HG03064 (cell line): ENCODE measurements at regions not wholly inside any gene's neighbourhood (a gene's known extent, or its start where the extent isn't known, plus 50 kb on each side); places are given as distances from the start of the nearest gene placed in this dataset.

ENCODE experiments used
- ATAC-seq: cut with Tn5 transposase; IDR thresholded peaks from one replicate; pipeline ENCODE4 v1.9.1; 2021; ENCODE audit warnings: low read depth; ENCODE audit not compliant: unreplicated experiment

DNA sequence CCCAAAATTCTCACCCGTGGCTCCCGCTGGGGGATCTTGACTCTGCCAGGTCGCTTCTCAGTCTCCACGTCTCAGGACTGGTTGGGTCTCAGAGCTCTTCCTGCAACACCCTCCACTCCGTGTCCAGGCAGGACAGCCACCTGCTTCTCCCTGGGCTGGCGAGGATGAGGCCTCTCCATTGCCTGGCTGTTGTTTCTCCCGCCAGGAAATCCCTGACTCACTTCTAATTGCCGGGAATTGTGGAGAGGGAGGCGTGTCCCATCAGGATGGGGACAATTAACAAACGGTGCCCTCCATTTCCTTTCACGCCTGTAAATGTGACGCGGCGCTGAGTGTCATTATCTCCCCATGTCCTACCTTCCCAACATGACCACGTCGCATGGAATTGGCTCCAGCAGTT, 204.5 kb downstream of the RBFOX3 start:
- ATAC-seq = no peak

DNA sequence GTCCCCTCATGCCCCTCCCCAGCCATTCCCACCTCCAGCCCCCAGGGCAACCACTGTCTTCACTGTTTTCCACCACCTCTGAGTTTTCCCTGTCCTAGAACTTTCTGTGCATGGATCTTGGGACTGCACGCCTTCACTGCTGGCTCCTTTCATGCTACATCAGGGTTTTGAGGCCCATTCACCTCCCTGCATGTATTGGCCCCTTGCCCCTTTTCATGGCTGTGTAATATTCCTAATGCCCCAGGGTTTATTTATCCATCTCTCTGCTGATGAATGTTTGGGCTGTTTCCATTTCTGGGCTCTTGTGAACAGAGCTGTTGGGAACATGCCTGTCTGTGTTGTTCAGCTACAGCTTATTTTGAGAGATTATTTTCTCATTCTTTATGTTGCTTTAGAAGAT, 205.0 kb downstream of the RBFOX3 start:
- ATAC-seq = no peak

DNA sequence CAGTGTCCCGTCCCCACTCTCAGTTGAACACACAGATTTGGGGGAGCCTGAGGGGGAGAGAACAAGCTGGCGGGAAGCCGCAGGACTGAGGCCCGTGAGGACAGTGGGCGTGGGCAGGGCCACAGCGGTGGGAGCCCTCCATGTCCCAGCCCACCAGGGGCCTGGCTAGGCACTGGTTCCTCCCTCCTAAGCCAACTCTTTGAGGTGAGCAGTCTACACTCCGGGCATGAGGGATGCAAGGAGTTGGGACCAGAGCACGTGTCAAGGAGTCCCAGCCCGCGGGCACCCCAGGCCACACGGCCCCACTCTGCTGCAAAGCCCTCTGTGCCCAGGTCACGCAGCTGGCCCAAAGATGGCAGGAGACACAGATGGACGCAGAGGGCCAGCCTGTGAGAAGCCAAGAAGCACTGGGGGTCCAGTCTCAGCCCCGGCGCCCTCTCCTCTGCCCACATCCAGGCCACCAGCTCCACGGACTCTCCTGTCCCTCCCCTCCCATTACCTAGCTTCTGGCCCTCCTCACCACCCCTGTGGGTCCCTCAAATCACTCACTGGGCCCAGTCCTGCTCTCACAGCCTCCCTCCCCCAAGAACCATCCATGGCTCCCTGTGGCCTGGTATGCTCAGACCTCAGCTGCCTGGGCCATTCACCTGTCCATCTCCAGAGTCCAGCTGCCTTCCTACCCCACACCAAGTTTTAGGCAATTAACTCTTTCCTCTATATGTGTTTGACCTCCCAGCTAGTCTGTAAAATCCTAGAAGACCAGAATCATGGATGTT, 206.5 kb downstream of the RBFOX3 start:
- no peak for ATAC-seq

DNA sequence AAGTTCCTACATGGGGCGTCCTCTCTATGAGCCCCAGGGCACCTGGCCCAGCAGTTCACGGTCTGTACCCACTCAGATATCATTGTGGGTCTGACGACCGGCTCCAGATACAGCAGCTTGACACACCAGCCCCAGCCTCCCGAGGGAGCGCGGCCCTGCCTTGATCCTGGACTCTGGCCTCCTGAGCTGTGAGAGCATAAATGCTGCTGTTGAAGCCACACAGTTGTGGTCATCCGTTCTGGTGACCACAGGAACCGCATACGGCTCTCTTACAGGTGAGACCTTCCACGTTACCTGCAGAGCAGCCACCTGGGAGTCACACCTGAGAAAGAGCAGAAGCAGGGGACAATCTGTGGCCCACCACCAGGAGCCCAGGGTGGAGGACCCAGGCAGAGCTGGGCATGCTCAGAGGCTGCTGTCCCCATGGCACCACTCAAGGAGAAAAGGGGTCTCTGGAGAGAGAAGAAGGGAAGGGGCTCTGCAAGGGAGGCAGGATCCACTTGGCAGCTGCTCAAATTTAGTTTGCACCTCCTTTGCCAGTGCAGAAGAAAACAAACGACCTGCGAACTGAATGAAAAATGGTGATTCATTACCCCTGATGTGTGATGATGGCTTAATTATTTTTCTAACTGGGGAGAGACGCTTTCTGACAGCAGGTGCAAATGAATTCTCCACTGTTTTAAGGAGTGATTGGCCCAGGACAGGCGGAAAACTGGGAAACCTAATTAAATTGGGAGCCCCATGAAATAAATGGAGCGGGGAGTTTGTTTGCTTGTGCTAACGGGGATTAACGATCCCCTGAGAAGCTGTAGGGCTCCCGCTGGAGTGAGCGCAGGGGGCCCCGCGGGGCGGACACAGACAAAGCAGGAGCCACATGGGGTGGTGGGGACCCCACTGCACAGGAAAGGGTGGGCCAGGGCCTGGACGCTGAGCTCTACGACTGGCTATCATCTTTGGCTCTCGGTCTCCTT, 208.9 kb downstream of the RBFOX3 start:
- ATAC-seq = no peak

DNA sequence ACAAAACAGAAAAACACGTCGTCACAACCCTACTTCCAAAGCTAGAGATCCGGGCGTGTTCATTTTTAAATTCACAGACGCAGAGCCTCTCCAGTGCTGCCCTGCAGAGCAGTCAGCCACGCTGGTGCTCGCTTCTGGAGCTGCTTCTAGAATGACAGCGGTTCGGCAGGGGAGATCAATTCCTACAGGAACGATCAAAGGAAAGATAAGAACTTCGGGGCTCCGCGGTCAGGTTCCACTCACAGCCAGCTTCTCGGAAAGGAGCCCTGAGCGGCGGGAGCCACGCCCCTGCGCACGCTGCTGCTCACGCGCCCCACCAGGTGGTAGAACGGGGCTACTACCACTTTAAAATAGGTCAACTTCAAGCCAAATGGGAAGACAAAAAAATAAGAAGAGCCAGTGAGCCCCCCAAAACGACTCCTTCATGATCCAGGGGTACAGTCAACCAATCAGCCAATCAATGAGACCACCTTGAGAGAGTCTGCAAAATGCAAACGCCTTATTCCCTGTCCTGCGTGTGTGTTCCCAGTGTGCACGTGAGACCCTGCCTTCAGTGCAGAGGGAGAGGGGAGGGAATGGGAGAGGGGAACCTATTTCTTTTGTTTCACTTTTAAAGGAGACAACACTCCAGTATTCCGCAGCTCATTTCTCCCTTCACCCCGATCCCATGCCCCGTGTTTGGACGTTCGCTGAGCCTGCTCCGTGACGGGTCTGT, 209.7 kb downstream of the RBFOX3 start:
- no peak for ATAC-seq

DNA sequence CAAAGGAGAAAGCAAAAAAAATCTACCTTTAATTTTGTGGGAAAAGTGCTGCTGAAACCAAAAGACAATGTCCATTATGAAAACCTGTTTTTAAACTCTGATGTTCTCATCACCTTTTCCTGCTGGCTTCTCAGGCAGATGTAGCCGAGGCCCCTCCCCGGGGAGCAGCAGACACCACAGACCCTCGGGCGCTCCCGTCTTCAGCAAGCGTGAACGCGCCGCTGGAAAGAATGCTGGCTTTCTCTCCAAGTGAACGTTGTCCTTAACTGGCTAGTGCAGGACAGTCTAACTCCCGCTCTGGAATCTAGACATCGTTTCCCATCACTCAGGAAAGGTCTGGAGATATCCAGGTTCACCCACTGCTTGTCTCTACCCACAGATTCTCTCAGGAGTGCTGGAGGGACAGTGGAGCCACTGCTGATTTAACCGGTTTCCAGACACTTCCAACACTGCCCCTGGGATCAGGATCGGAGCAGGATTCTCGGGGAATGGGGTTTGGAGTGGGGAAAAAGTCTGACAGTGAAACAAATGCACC, 211.2 kb downstream of the RBFOX3 start:
- no peak for ATAC-seq

DNA sequence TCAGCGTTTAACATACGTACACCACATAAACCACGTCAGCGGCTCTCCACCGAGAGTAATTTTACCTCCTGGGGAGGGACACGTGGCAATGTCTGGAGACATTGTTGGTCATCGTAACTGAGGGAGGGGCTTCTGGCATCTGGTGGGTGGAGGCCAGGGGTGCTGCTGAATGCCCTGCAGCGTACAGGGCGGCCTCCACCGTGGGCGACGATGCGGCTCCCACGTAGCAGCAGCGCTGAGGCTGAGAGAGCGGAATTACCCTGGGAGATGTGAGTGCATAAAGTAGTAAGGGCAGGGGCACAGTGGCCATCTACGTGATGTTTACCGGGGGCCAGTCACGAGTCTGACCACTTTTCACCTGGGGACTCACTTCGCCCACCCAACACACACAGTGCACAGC, 212.4 kb downstream of the RBFOX3 start:
- ATAC-seq = no peak

DNA sequence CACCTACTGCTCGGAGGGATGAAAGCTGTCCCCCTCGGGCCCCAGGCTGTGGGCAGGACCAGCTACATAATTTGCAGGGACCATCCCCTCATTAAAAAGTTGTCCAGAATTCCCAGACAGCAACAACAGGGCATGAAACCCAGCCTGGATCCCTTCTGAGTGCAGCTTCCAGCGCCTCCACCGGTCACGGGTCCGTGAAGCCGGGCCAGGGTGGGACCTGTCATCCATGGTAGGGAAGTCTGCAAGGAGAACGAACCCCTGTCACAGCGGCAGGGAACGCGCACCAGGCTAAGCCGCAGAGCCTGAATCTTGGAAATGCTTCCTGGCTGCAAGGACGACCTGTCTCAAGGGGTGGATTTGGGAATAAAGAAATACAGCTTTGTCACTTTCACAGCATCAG, 214.2 kb downstream of the RBFOX3 start:
- no peak for ATAC-seq

- ATAC-seq = no peak
Observed at GRCh38 chr17:79395545-79395944, 215.3 kb downstream of the RBFOX3 start.

- no peak for ATAC-seq
Observed at GRCh38 chr17:79395066-79395465, 215.8 kb downstream of the RBFOX3 start.

- ATAC-seq = no peak
Observed at GRCh38 chr17:79393358-79394052, 217.3 kb downstream of the RBFOX3 start.

- no peak for ATAC-seq
Observed at GRCh38 chr17:79392598-79392997, 218.3 kb downstream of the RBFOX3 start.

DNA sequence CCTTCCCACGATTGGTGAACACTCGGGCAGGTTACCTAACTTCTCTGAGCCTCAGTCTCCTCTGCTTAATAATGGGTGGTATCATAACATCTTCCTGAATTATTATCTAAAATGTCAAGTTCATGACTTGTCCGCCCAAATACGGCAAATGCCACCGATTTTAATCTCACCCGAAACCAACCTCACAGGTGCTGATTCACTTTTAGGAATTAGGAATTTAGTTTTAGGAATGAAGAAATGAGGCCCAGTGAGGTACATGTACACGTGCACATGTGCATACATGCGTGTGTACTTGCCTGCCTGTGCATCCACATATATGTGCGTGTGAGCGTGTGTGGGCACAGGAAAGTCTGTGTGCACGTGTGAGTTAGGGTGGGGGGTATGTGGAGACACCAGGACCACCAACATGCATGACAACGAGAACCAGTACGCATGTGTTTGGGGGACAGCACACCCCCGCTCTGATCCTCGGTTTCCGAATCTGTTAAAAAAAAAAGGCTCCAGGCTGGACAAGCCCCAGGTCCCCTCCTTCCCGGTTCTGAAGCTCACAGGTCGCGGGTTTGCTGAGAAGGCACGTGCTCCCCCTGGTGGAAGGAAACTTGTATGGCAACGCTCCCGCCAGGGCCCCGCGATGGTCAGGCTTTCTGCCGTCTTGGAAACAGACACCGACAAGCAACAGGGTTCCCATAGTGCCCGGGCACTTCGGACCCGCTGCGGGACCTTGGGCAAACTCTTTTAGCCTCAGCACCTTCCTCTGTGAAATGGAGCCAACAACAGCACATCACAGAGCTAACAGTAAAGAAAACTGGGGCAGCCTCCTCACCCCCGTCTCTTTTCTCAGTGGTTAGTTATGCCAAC, 219.2 kb downstream of the RBFOX3 start:
- ATAC-seq = no peak

GRCh38 chr17:79389896-79390295, 221.0 kb downstream of the RBFOX3 start:
- no peak for ATAC-seq

- ATAC-seq = no peak
Observed at GRCh38 chr17:79388556-79389295, 222.1 kb downstream of the RBFOX3 start.

- no peak for ATAC-seq
Observed at GRCh38 chr17:79387783-79388182, 223.1 kb downstream of the RBFOX3 start.

DNA sequence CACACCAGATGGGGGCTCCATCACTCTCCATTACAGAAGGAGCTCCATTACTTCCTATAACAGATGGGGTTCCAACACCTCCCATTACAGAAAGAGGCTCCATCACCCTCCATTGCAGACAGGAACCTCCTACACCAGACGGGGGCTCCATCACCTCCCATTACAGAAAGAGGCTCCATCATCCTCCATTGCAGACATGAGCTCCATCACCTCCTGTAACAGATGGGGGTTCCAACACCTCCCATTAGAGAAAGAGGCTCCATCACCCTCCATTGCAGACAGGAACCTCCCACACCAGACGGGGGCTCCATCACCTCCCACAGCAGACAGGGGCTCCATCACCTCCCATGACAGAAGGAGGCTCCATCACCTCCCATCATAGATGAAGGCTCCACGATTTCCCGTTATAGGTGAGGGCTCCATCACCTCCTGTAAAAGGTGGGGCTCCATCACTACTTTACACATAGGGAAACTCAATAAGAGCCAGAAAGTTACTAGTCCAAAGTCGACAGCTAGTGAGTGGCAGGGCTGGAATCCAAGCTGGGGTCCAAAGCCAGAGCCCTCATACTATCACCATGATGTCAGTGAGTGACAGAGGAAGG, 224.8 kb downstream of the RBFOX3 start:
- ATAC-seq = no peak

GRCh38 chr17:79382313-79382712, 228.5 kb downstream of the RBFOX3 start:
- no peak for ATAC-seq
